T-helper 9 cell (primary cell): ENCODE measurements at regions not wholly inside any gene's neighbourhood (a gene's known extent, or its start where the extent isn't known, plus 50 kb on each side); places are given as distances from the start of the nearest gene placed in this dataset.

ENCODE experiments used
- DNase-seq: peaks from one replicate; pipeline ENCODE4 v3.0.0-alpha.2; 2020

DNA sequence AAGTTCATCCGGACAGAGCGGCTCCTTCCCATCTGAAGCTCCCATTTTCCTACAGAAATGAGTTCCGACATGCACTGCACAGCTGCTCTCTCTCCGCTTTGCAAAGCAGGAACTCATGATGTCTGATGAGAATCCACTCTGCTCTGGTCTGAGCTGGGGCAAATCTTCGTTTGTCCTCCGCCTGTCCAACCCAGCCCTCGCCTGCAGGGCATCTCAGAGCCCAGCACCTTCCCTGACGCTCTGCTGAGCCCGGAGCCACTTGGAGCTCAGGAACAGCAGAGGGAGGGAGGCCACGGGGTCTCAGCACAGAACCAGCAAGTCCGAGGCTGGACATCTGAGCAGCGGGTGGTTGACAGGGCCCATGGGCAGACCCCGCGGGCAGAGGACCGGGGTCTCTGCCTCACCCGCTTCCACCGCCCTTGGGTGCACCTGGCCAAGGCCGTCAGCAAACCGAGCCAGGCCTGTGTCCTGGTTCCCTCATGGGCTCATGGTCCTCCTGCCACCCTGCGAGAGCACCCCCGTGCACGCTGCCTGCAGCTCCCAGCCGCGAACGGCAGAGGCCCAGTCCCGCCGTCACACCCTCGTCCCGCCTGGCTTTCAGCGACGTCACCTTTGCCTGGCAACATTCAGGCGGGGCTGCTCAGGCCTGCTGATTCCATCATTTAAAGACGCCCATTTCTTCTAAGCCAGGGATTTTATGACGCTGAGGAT lies 78.5 kb upstream of the BHLHE23 start:
- DNase-seq: no peak

DNA sequence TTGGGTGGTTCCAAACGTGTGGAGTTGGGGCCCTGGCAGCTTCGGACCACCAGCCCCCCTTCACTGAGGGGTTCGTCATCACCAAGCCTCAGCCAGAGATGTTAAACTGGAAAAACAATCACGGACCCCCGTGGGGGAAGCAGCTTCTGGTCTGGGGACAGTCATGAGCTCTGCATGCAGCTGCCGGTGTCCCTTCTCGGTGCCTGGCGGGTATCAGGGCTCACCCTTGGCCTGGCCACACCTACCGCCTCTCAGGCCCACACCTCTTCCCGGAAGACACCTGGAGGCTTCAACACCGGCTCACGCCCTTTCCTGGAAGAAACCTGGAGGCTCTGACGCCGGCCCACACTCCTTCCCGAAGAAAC lies 77.8 kb upstream of the BHLHE23 start:
- no peak for DNase-seq

DNA sequence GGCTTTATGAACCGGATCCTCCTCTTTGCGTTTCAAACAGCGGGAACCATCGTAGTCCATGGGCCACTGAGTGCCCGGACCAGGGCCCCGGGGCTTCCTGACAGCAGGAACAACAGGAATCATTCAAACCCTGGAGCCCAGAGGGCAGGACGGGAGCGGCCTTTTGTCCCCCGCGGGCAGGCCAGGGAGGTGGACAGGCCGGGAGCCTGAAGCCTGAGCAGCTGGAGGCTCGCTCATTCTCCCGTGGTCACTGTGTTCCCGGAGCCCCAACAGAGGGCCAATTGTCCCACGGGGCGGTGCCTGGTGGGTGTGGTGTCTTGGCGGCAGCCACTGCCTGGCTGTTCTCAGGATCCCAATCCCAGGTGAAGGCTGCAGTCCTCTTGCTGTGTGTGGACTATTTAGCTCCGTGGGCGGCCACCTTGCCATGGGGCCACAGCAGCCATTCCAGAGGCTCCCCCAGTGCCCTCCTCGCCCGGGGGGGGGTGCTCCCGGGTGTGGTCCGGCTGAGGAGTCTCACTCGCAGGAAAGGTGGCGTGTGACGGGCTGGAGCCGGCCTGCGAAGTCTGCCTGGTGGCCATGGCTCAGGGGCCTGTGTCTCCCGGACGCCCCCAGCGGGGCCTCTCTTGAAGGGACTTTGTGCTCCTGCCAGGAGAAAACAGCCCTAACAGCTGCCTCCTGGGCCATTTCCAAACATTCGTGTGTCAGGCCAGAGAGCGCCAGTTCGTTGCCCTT lies 77.2 kb upstream of the BHLHE23 start:
- DNase-seq: no peak

DNA sequence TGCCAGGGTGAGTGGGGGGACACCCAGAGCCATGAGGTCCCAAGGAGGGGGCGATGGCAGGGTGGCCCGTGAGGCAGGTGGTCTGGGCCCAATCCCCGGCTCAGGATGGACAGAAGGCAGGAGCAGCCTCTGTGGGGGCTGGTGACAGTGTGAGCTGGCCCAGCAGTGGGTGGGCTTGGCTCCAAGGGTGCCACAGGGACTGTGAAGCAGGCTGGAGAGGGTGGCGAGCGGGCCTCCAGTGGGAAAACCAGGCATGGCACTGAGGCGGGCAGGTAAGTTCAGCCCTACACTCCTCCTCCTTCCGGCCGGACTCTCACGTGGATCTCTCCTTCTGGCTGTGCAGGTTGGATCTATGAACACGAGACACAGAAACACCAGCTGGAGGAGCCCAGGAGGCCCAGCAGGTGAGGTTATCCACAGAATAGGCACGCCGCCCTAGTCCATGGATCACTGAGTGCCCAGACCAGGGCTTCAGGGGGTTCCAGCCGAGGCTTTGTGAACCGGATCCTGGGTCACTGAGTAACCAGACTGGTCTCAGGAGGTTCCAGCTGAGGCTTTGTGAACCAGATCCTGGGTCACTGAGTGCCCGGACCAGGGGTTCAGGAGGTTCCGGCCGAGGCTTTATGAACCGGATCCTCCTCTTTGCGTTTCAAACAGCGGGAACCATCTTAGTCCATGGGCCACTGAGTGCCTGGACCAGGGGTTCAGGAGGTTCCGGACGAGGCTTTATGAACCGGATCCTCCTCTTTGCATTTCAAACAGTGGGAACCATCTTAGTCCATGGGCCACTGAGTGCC lies 76.4 kb upstream of the BHLHE23 start:
- no peak for DNase-seq

DNA sequence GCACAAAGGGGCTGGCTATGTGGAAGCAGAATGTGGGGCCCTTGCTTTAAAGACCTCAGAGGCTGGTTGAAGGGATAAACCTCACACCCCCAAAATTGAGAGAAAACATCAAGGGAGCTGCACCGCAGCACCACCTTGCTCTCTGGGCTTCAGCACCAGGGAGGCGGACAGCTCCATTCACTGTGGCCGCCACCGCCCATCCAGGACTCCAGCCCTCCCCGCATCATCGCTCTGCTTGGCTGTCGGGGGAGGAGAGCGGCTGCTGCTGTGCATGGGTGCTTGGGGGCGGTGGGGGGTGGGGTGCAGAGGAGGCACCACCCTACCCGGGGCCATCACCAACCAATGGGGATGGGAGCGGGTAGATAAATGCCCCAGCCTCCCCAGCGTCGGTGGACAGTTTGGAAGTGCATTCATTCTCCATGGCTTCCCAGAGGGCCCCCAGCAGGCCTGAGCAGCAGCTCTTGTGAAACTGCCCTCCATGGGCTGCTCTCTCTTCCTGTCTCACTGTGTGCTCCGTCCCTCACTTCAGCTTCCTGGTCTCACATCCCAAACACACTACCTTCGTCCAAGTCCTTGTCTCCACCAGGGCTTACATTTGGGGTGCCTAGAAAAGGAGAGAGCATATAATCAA lies 75.7 kb upstream of the BHLHE23 start:
- peak; percentile 18 for DNase-seq

DNA sequence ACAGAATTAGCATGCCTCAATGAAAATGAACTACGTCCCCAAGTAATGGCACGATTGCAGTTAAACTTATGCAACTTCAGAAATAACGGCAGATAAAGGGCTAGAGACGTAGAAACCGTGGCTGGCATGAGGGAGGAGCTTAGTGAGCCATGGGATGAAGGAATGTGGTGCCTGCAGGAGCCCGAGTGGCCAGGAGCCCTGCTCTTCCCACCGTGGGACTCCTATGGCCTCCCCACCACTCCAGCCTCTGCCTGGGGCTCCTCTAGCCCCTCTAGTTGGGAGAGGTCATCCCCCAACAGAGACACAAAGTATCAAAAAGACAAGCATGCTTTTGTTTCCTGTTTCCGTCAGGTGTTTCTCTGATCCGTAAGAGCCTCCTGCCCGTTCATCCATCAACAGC lies 75.1 kb upstream of the BHLHE23 start:
- no peak for DNase-seq

DNA sequence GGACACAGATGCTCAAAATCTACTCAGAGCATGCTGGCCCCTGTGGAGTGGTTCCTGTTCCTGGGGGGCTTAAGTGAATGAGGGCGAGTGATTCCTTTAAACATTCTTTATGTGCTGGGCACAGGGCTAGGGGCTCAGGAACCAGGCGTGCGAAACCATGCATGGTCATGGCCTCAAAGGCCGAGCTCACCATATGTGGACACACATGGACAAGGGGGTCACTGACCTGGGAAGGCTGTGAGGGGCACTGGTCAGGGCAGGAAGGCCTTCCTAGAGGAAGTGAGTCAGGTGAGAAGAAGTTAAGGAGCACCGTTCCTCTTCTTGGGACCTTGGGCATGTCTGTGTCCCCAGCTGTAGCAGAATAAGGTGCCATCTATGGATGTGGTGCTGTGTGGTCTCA lies 74.6 kb upstream of the BHLHE23 start:
- no peak for DNase-seq

DNA sequence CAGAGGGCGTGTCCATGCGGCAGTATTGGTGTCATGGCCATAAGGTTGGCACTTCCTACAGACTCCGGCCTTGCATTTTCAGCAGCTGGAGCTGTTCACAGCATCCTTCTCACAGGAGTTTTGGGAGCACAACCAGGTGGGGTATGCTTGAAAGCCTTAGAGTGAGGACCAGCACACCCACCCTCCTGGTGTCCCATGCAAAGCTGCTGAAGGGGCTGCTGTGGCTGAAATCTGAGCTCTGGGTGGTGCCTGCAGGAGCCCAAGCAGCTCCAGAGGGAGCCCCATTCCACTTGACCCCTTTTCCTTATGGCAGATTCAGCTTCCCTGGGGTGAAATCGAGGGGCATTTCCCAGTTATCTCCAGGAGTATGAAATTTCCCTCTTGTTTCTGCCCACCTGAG lies 74.0 kb upstream of the BHLHE23 start:
- DNase-seq: no peak

DNA sequence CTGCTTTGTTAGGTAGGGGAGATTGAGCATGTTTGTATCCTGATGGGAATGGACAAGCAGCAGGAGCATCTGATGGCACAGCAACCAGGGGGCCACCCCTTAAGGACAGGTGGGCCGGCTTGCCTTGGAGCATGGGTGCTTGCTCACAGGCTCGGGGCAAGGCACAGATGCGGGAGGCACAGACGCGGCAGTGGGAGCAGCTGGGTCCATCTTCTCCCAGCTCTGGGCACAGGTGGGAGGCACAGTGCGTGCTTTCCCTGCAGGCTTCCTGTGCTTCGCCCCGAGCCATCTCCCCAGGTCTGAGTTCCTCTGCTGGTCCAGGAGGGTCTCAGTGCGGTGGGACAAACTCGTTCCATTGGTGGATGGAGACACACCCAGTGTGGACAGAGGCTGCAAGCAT lies 73.6 kb upstream of the BHLHE23 start:
- DNase-seq: no peak

DNA sequence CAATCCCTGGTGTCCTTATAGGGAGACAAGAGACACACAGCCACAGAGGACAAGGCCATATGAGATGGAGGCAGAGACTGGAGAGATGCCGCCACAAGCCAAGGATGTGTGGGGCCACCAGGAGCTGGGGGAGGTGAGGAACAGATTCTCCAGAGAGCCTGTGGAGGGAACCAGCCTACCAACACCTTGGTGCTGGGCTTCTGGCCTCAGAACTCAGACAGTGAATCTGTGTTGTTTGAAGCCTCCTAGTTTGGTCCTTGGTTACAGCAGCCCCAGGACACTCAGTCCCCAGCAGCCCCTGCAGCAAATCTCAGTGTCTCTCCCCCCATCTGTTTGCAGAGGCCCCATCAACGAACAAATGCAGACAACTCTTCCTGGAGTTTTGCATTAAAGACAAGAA lies 73.2 kb upstream of the BHLHE23 start:
- no peak for DNase-seq

DNA sequence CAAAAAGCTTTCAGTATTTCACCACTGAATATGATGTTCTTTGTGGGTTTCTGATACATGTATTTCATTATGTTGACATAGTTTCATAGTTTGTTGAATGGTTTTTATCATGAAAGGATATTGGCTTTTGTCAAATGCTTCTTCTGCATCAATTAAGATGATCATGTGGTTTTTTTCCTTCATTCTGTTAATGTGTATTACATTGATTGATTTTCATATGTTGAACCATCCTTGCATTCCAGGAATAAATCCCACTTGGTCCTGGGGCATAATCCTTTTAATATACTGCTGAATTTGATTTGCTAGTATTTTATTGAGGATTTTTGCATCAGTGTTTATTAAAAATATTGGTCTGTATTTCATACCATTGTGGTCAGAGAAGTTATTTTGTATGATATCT lies 70.9 kb upstream of the BHLHE23 start:
- DNase-seq: no peak

DNA sequence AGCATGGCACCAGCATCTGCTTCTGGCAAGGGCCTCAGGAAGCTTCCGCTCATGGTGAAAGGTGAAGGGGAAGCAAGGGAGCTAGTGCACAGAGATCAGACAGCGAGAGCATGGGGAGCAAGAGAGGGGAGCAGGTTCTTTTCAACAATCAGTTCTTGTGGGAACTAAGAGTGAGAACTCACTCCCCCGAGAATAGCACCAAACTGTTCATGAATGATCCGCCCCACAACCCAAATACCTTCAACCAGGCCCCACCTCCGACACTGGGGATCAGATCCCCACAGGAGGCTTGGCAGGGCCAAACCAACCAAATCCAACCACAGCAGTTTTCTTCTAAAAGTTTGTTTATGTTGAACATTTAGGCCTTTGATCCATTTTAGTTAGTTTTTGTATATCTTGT lies 69.7 kb upstream of the BHLHE23 start:
- no peak for DNase-seq

DNA sequence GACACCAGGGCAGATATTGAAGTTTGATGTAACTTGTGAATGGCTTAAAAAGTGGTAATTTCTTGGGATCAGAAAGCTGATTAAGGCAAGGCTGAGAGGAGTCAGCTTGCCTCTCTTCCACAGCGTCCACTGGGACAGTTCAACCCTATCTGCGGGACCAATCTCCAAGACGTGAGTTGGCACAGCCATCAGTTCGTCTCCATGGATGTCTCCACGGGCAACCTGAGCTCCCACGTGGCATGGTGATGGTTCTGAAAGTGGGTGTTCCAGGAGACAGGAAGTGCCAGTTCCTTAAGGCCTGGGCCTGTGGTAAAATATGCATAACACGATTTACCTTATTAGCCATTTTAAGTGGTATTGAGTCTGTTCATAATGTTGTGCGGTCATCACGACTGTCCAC lies 67.9 kb upstream of the BHLHE23 start:
- no peak for DNase-seq

DNA sequence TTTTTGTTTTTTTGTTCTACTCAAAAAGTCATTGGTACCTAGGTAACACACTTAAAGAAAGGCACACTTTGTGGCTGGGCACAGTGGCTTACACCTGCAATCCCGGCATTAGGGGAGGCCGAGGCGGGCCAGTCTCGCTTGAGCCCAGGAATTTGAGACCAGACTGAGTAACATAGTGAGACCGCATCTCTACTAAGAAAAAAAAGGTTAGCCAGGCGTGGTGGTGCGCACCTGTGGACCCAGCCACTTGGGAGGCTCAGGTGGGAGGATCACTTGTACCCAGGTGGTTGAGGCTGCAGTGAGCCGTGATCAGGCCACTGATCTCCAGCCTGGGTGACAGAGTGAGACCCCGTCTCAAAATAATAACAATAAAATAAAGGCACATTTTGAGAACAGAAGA lies 67.4 kb upstream of the BHLHE23 start:
- DNase-seq: no peak

DNA sequence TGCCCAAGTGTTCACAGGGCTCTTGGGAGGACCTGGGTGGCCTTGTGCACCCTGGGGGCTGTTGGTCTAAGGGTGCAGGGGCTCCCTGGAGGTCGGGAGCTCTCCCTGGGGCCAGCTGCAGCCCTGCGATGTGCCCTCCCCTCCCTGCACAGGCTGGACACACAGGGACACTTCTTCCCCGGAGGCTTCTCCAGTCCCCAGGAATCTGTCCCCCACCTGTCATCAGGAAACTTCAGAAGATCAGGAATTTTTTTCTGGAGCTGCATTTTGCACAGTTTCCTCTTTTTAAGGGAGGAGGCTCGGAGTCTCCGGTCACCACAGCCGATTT lies 66.9 kb upstream of the BHLHE23 start:
- DNase-seq: no peak

DNA sequence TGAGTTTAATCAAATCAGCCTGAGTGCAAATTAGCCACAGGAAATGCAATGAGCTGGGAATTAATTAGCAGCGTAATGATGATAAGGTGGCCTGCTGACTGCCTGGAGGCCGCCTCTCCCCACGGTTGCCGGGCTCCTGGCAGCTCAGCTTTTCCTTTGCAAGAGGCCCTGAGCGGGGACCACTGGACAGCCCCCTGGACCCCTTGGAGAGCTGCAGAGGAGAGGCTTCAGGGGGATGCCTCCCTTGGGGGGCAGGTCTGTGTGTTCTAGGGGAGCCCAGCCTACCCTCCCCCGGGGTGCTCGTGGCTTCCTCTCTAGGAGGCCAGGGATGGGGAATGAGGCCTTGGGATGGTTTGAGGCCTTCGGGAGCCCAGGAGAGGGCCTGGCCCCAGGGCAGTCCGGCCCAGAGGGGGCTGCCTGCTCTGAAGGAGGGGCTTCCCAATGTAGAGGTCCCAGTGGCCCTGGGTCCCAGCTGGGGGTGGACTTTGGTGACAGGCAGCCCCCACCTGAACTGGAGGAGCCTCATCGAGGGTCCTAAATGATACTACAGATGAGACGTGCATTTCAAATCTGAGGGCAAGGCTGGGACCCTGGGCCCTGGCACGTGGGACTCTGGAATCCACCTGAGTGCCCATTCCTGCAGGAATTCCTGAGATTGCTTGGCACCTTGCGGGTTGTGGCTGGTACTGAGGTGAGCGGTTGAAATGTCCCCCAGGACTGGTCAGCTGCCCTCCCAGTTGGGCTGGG lies 66.4 kb upstream of the BHLHE23 start:
- no peak for DNase-seq

DNA sequence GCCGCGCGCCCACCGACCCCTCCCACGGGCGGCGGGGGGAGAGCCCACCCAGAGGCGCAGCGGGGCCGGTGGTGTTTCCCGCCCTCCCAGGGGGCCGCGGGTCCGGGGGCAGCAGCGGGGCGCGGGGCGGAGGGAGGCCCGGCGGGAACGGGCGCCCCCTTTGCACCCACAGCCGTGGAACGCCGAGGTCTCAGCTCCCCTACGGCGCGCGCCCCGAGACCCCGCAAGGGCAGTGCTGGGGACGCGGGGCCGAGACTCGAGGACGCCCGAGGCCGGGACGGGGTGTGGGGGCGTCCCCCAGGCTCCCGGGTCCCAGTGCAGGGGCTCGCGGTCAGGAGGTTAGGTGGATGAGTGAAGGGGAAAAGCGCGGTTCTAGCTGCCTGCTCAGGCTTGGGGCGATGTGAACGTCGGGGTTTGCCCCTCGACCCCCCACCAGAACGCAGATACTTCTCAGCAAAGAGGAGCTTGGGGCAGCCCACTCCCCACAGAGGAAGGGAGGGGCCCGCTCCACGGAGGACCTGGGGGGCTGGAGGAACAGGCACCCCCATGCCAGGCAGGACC lies 65.5 kb upstream of the BHLHE23 start:
- no peak for DNase-seq

DNA sequence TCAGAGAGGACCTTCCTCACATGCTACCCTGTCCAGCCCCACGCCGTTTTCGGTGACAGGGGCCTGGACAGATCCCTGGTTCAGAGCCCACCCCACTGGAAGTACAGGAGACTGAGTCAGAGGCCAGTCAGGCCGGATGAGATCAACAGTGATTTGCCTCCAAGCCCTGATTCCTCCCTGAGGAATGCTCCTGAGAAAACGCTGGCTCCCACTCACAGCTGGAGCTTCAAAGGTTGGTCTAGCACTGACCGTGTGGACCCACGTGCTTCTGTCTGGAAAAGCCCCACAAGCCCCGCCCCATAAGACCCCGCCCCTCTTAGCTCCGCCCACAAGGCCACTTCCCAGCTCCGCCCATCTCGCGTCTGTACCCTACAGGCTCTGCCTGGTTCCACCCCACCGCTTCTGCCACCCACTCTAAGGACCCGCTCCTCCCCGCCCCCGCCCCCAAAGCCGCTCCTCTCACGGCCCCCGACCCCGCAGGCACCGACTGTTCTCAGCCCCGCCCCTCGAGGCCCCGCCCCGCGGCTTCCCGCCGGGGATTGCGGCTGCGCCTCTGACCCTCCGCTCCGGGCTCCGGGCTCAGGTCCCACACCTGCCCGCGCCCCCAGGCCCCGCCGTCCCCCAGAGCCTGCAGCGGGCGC lies 64.9 kb upstream of the BHLHE23 start:
- no peak for DNase-seq

DNA sequence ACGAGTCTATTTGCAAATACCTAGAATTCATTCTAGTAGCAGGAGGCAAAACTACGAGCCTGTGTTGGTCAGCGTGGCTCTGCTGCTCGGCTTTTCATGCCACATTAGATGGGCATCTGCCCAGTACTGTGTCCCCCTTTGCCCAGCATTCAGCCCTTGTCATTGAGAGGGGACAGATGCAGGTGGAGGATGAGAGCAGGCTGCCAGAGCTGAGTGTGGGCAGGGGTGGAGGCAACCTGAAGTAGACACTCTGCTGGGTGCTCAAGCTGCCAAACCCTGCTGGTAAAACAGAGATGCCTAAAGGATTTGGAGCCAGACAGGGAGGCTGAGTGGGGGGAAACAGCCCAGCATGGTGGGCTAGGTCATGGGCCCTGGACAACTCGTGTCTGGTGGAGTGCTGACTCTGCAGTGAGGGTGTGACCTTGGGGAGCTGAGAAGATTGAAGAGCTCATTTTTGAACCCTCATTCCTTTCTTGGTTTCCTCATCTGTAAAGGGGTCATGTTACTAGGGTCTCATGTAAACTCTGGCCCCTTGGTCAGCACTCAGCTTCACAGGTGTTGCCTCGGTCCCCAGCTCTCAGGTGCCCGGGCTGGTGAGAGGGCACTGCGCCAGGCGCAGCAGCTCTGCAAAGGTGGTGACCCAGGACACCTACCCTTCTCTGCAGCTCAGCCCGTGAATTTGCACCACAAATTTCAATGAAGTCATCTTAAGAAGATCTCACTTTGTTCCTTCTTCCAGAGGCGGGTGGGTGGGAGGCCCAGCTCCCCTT lies 64.2 kb upstream of the BHLHE23 start:
- no peak for DNase-seq

DNA sequence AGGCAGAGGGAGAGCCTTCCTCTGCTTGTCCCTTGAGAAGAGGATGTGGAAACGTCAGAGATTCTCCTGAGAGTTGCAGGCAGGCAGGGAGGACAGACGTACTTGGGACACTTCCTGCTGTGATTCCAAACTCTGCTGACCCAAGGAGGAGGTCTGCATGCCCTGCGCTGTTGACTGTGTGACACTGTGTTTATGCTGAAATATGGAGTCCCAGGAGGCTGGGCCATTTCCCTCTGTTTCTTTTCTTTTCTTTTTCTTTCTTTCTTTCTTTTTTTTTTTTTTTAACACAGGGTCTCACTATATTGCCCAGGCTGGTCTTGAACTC lies 63.5 kb upstream of the BHLHE23 start:
- no peak for DNase-seq

DNA sequence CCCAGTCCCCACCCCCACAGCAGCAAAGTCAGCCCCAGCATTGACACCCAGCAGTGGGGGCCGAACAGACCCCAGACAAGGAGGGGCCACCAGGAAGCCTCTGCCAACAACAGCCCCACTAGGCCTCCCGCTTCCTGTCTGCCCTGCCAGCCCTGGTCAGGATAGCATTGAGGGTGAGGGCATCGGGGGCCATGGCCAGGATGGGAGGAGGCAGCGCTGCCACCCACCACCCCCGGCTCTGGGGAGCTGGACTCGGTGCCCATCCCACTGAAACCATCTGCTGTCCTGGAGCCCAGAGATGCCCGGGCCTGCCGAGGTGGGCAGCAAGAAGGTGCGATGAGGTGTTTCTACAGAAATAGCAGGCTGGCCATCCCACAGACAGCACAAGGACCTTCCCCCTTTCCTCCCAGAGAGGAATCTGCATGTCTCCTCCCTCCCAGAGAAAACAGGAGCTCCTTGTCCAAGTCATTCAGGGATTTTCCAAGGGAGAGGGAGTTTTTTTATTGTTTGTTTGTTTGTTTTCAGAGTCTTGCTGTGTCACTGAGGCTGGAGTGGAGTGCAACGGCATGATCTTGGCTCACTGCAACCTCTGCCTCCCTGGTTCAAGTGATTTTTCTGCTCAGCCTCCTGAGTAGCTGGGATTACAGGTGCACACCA lies 62.1 kb upstream of the BHLHE23 start:
- DNase-seq: no peak
